NCI-H460 (cell line): ENCODE measurements at regions not wholly inside any gene's neighbourhood (a gene's known extent, or its start where the extent isn't known, plus 50 kb on each side); places are given as distances from the start of the nearest gene placed in this dataset.
"Not testable (repeated sequence)": the region's sequence is repeated elsewhere in the genome, so short reads cannot be mapped to it uniquely, and the experiment has no call there.

ENCODE experiments used
- DNase-seq: peaks from one replicate; pipeline ENCODE4 v3.0.0-alpha.2; 2016; ENCODE audit warnings: low read depth; ENCODE audit errors: extremely low read depth

- no peak for DNase-seq
These were observed 79.4 kb upstream of the PROKR2 start for GRCh38 chr20:5395932-5396727.

GRCh38 chr20:5393218-5393870, 76.6 kb upstream of the PROKR2 start:
- DNase-seq = no peak

GRCh38 chr20:5390720-5391119, 74.0 kb upstream of the PROKR2 start:
- DNase-seq = no peak

- not testable (repeated sequence) for DNase-seq
These were observed 70.1 kb upstream of the PROKR2 start for GRCh38 chr20:5386846-5387245.

- DNase-seq = not testable (repeated sequence)
These were observed 64.8 kb upstream of the PROKR2 start for GRCh38 chr20:5381527-5381926.

DNA sequence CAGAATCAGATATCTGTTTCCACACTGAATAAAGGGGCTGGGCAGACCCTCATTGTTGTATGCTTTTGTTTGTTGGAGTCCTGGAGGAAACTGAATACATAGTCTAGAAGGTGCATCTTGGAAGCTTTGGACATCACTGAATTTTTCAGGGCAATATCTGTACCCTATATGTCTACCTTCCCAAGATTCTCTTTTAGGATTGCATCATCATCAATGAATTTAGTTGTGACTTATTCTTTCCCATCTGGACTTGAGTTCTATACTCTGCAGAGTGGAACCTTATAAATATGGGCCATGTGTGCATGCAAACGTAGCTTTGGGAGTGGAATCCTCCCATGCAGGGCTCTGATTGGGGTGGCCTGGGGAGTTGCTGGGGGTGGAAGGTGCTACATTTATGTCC, 60.7 kb upstream of the PROKR2 start:
- no peak for DNase-seq

- DNase-seq = no peak
These were observed 59.5 kb upstream of the PROKR2 start for GRCh38 chr20:5376228-5376627.

DNA sequence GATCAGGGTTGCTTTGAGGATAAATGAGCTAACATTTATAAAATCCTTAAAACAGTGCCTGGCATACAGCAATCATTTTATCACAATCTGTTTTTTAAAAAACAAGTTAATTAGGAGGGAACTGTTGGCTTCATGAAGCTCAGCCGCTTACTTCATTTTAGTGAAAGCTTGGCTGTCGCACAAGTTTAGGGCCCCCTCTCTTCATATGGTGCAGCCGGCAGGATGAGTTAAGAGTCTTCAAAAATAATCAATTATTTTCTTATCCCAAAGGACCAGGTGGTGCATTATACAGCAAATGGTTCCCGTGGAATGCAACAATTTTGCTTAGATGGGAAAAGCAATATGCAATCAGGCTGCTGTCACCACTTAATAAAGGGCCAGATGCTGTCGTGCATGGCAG, 57.4 kb upstream of the PROKR2 start:
- no peak for DNase-seq

DNA sequence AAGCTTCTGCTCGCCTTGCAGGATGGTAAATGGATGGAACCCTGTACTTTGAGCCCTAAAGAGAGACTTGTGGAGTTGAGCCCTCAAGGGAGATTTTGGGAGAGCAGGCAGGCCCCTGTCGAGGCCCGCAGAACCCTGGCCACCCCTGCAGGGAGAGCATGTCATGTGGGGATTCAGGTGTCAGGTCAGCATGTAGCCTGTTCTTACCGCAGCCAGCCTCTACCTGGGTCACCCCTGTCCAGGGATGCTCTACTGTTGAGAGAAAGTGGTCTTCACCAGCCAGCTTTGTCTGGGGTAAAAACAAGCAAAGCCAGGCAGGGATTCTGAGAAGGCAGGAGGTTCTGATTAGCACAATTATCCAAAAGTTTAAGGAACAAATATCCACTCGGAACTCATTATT, 55.6 kb upstream of the PROKR2 start:
- no peak for DNase-seq

DNA sequence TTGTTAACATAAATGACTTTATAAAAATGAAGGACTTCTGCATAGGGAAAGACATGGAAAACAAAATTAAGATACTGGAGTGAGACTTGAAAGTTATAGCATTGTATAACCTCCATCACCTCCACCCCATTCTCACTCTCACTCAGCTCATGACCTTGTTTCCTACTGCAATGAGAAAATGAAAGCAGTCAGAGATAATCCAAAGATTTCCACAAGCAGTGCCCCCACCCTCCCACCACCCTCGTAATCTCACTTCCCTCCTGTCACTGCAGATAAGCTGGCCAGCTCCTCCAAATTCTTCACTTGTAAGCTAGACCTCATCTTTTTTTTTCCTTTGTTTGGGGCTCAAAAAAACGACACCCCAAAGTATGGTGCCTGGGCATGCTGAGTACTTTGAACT, 52.9 kb upstream of the PROKR2 start:
- DNase-seq = no peak
